ENCODE measurements at regions not wholly inside any gene's neighbourhood (a gene's known extent, or its start where the extent isn't known, plus 50 kb on each side); places are given as distances from the start of the nearest gene placed in this dataset.

- FAIRE-seq (no peak), ATAC-seq (no peak), DNase-seq (ENCODE audit: low spot score) (no peak)
- WGBS (ENCODE audit: low lambda C conversion rate), result 15% methylated on average over 5 of the region's 5 CpGs
- in situ Hi-C loops (cut with HindIII; ENCODE audit: extremely low pct_ligation_motif_present, low pct_unique_long_range_greater_than_20kb), result no loop called here
- intact Hi-C loops (cut with micrococcal nuclease; ENCODE audit: unreplicated experiment), result no loop called here
- Histone ChIP-seq H3K79me2 (ENCODE audit: insufficient read depth, low read length) (no peaks in the 10 kb centered on the region), H3K4me2 (ENCODE audit: low read depth, low read length) (no peak overlapping the region), H2AFZ (ENCODE audit: low read length) (no peak overlapping the region), H3K27ac (ENCODE audit: extremely low read length, insufficient read depth, low read length) (no peak overlapping the region), H3K9me3 (ENCODE audit: low read length) (peaks cover 32% of the 10 kb centered on the region), H3K4me1 (ENCODE audit: insufficient read depth, low read length) (no peaks in the 10 kb centered on the region), H3K9ac (ENCODE audit: insufficient read depth, low read depth, low read length) (no peak overlapping the region), H3K27me3 (ENCODE audit: control insufficient read depth in 1 of 2, insufficient read depth in 2 of 2, low read length in 2 of 2) (no peaks in the 10 kb centered on the region), H3K36me3 (replicated peaks in 1 of 2; ENCODE audit: control insufficient read depth in 1 of 2, insufficient read depth in 2 of 2, low read length in 2 of 2) (no peaks in the 10 kb centered on the region), H3K4me3 (replicated peaks in 1 of 3; ENCODE audit: insufficient read depth in 1 of 3, low read depth in 2 of 3, low read length in 3 of 3) (no peak overlapping the region), H4K20me1 (ENCODE audit: insufficient read depth, low read length) (no peaks in the 10 kb centered on the region)
- TF ChIP-seq SMARCE1 (IDR thresholded peaks at IDR 0.05; ENCODE audit: borderline replicate concordance) (no peak), ZNF580 (CRISPR knock-in tag; IDR thresholded peaks at IDR 0.05; ENCODE audit: borderline replicate concordance, low read depth) (no peak), ZNF562 (CRISPR knock-in tag; IDR thresholded peaks at IDR 0.05; ENCODE audit: borderline replicate concordance) (no peak), HDAC1 (CRISPR knock-in tag; IDR thresholded peaks at IDR 0.05) (no peak), THRA (CRISPR knock-in tag; IDR thresholded peaks at IDR 0.05; ENCODE audit: borderline replicate concordance) (no peak), ZNF607 (CRISPR knock-in tag; IDR thresholded peaks at IDR 0.05; ENCODE audit: borderline replicate concordance) (no peak), POGZ (CRISPR knock-in tag; IDR thresholded peaks at IDR 0.05) (no peak), ZNF577 (CRISPR knock-in tag; IDR thresholded peaks at IDR 0.05; ENCODE audit: borderline replicate concordance, low read depth) (no peak), ZNF430 (CRISPR knock-in tag; IDR thresholded peaks at IDR 0.05) (no peak), NFYC (CRISPR knock-in tag; IDR thresholded peaks at IDR 0.05) (no peak), NR3C1 (CRISPR knock-in tag; IDR thresholded peaks at IDR 0.05) (no peak), SNAPC2 (CRISPR knock-in tag; IDR thresholded peaks at IDR 0.05) (no peak), SP4 (CRISPR knock-in tag; IDR thresholded peaks at IDR 0.05) (no peak), ZNF777 (CRISPR knock-in tag; IDR thresholded peaks at IDR 0.05) (no peak), ZFP82 (CRISPR knock-in tag; IDR thresholded peaks at IDR 0.05; ENCODE audit: borderline replicate concordance) (no peak)
- POLR2A ChIA-PET, result no interaction called here
- CTCF ChIA-PET (ENCODE audit: low intra/inter-chr PET ratio, low total read pairs), result no interaction called here
- BruUV-seq (replicated peaks), result no TSS peak
Measured at GRCh38 chrX:142363501-142363900, 158.4 kb upstream of the MAGEC2 start.

Data from HepG2 (cell line).